ENCODE measurements at regions not wholly inside any gene's neighbourhood (a gene's known extent, or its start where the extent isn't known, plus 50 kb on each side); places are given as distances from the start of the nearest gene placed in this dataset.
"Not testable (repeated sequence)": the region's sequence is repeated elsewhere in the genome, so short reads cannot be mapped to it uniquely, and the experiment has no call there.

- peak; percentile 1 for DNase-seq
Measured at GRCh38 chr1:109837852-109838570, 72.6 kb upstream of the CSF1 start.

GRCh38 chr1:109835645-109836044 lies 71.9 kb upstream of the EPS8L3 start:
- not testable (repeated sequence) for H3K4me1 ChIP-seq (ENCODE audit: control insufficient read depth, insufficient read depth, low read length); H3K36me3 ChIP-seq (ENCODE audit: control insufficient read depth, insufficient read depth, low read length); H3K4me3 ChIP-seq (ENCODE audit: low read length); DNase-seq; H3K9ac ChIP-seq (ENCODE audit: extremely low read depth, low read length, poor library complexity, severe bottlenecking); H3K27ac ChIP-seq (ENCODE audit: low read depth, low read length); H3K27ac Mint-ChIP-seq; H3K36me3 Mint-ChIP-seq (ENCODE audit: low read depth); H3K27me3 ChIP-seq (ENCODE audit: control insufficient read depth, insufficient read depth, low read length, poor library complexity, severe bottlenecking); H3K27me3 Mint-ChIP-seq (ENCODE audit: insufficient read depth); H3K4me3 Mint-ChIP-seq
- H3K9me3 Mint-ChIP-seq: peaks cover 67% of the 10 kb centered on the region
- peaks cover 26% of the 10 kb centered on the region for H3K4me1 Mint-ChIP-seq
- 94 to 95% methylated on average over 5 to 6 of the region's 6 CpGs for WGBS, 2 experiments (ENCODE audit: insufficient coverage in 1 of 2, insufficient read length in 1 of 2)
- peaks cover 41% of the 10 kb centered on the region for H3K9me3 ChIP-seq (ENCODE audit: control insufficient read depth, low read length)

More at GRCh38 chr1:109837852-109838570, 72.6 kb upstream of the CSF1 start:
- peaks cover 37% of the 10 kb centered on the region for H3K9me3 ChIP-seq (ENCODE audit: control insufficient read depth, low read length)
- H3K27me3 ChIP-seq (ENCODE audit: control insufficient read depth, insufficient read depth, low read length, poor library complexity, severe bottlenecking): no peaks in the 10 kb centered on the region
- H3K4me3 Mint-ChIP-seq: no peak overlapping the region
- H3K4me1 ChIP-seq (ENCODE audit: control insufficient read depth, insufficient read depth, low read length): no peaks in the 10 kb centered on the region
- WGBS, 2 experiments (ENCODE audit: insufficient coverage in 1 of 2, insufficient read length in 1 of 2): 95 to 100% methylated on average over 1 to 2 of the region's 2 CpGs
- H3K27ac Mint-ChIP-seq: no peak overlapping the region
- H3K4me3 ChIP-seq (ENCODE audit: low read length): no peak overlapping the region
- H3K4me1 Mint-ChIP-seq: peaks cover 20% of the 10 kb centered on the region
- H3K27me3 Mint-ChIP-seq (ENCODE audit: insufficient read depth): no peaks in the 10 kb centered on the region
- TF ChIP-seq CTCF (conservative IDR thresholded peaks at IDR 0.05): no peak
- H3K36me3 ChIP-seq (ENCODE audit: control insufficient read depth, insufficient read depth, low read length): no peaks in the 10 kb centered on the region
- peaks cover 3% of the 10 kb centered on the region for H3K36me3 Mint-ChIP-seq (ENCODE audit: low read depth)
- no peak overlapping the region for H3K27ac ChIP-seq (ENCODE audit: low read depth, low read length)
- no peak overlapping the region for H3K9ac ChIP-seq (ENCODE audit: extremely low read depth, low read length, poor library complexity, severe bottlenecking)
- H3K9me3 Mint-ChIP-seq: peaks cover 55% of the 10 kb centered on the region

- peak; percentile 33 for DNase-seq
- peaks cover 6% of the 10 kb centered on the region for H3K36me3 Mint-ChIP-seq (ENCODE audit: low read depth)
- Histone ChIP-seq H3K4me3 (ENCODE audit: low read length) (no peak overlapping the region), H3K4me1 (ENCODE audit: control insufficient read depth, insufficient read depth, low read length) (no peaks in the 10 kb centered on the region), H3K27me3 (ENCODE audit: control insufficient read depth, insufficient read depth, low read length, poor library complexity, severe bottlenecking) (no peaks in the 10 kb centered on the region), H3K9ac (ENCODE audit: extremely low read depth, low read length, poor library complexity, severe bottlenecking) (no peak overlapping the region), H3K9me3 (ENCODE audit: control insufficient read depth, low read length) (peaks cover 34% of the 10 kb centered on the region), H3K36me3 (ENCODE audit: control insufficient read depth, insufficient read depth, low read length) (no peaks in the 10 kb centered on the region), H3K27ac (ENCODE audit: low read depth, low read length) (no peak overlapping the region)
- H3K4me3 Mint-ChIP-seq: no peak overlapping the region
- no peak for TF ChIP-seq CTCF (conservative IDR thresholded peaks at IDR 0.05)
- H3K27ac Mint-ChIP-seq: no peak overlapping the region
- no peaks in the 10 kb centered on the region for H3K27me3 Mint-ChIP-seq (ENCODE audit: insufficient read depth)
- H3K4me1 Mint-ChIP-seq: peaks cover 26% of the 10 kb centered on the region
- peaks cover 65% of the 10 kb centered on the region for H3K9me3 Mint-ChIP-seq
Measured at GRCh38 chr1:109834951-109835350, 71.2 kb upstream of the EPS8L3 start.

- H3K36me3 ChIP-seq (ENCODE audit: control insufficient read depth, insufficient read depth, low read length): no peaks in the 10 kb centered on the region
- Mint-ChIP-seq H3K4me1 (peaks cover 26% of the 10 kb centered on the region), H3K36me3 (ENCODE audit: low read depth) (peaks cover 6% of the 10 kb centered on the region), H3K27me3 (ENCODE audit: insufficient read depth) (peaks cover 1% of the 10 kb centered on the region), H3K9me3 (peaks cover 46% of the 10 kb centered on the region), H3K27ac (peak overlapping the region; percentile 78), H3K4me3 (peak overlapping the region; percentile 4)
- no peak for TF ChIP-seq CTCF (conservative IDR thresholded peaks at IDR 0.05)
- H3K9me3 ChIP-seq (ENCODE audit: control insufficient read depth, low read length): peaks cover 19% of the 10 kb centered on the region
- H3K27me3 ChIP-seq (ENCODE audit: control insufficient read depth, insufficient read depth, low read length, poor library complexity, severe bottlenecking): no peaks in the 10 kb centered on the region
- no peaks in the 10 kb centered on the region for H3K4me1 ChIP-seq (ENCODE audit: control insufficient read depth, insufficient read depth, low read length)
- WGBS, 2 experiments (ENCODE audit: insufficient coverage in 1 of 2, insufficient read length in 1 of 2): 55 to 77% methylated on average over 3 to 5 of the region's 5 CpGs
- no peak overlapping the region for H3K27ac ChIP-seq (ENCODE audit: low read depth, low read length)
- no peak overlapping the region for H3K9ac ChIP-seq (ENCODE audit: extremely low read depth, low read length, poor library complexity, severe bottlenecking)
- DNase-seq: peak; percentile 73
- no peak overlapping the region for H3K4me3 ChIP-seq (ENCODE audit: low read length)
Measured at GRCh38 chr1:109832945-109833344, 69.2 kb upstream of the EPS8L3 start.
